ENCODE measurements at regions not wholly inside any gene's neighbourhood (a gene's known extent, or its start where the extent isn't known, plus 50 kb on each side); places are given as distances from the start of the nearest gene placed in this dataset.

DNA sequence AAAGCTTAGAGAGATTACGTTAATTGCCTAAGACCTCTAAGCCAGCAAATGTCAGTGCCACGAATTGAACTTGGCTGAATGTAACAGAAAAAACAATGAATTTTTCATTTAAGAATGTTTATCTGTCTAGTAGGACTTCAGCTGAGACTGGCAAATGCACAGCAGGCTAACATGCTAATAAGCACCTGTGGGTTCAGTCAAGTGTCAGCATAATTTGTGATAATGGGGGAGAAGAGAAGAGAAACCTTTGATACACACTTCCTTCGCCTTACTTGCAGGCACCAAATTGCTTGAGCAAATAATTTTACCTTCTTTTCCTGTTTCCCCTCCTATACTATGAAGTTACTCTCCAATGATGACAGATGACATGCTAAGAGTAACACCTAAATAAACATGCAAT, 1136.5 kb upstream of the SORCS1 start:
- no peak for DNase-seq

DNA sequence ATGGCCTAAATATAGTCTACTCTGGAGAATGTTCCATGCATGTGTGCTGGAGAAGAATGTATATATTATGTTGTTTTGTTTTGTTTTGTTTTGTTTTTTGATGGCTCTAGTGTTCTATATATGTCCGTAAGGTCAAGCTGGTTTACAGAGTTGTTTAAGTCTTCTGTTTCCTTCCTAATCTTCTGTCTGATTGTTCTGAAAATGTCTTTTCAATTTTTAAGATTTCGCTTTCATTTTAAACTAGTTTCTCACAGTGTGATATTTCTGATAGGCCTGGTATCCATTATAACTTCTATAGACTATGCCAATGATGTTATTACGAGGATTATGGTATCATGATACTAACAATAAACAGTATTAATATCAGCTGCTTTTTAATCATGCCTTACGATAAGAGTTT, 1126.3 kb upstream of the SORCS1 start:
- DNase-seq: no peak

DNA sequence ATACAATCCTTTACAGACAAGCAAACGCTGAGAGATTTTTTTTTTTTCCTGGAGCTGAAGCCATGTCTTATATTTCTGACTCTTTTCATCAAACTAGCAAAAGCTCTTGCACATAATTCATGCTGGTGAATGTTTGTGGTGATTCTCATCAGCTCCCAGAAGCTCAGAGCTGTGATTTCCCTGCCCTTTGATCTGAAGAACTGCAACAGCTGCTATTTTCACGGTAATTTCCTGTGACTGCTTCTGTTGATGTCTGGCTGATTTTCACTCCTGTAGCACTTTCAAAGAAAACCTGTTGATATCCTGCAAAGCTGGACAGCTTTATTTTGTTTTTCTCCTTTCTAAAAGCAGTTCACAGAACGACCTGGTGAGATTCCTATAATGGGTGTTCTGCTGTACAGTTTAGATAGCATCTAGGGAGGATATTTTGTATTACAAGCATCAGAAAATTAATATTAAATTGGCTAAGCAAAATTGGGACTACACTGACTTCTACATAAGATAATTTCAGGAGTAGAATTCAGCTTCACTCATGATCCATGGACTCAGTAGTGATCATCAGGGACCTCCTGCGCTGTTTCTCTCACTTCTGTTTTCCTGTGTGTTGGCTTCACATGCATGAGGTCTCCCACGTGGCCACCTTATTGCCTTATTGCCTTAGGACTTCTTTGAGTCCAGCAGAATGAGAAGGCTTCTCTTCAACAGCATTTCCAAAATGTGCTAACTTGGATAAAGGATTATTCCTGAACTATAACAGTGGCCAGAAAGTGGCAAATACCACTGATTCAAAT, 1111.6 kb upstream of the SORCS1 start:
- DNase-seq: no peak

DNA sequence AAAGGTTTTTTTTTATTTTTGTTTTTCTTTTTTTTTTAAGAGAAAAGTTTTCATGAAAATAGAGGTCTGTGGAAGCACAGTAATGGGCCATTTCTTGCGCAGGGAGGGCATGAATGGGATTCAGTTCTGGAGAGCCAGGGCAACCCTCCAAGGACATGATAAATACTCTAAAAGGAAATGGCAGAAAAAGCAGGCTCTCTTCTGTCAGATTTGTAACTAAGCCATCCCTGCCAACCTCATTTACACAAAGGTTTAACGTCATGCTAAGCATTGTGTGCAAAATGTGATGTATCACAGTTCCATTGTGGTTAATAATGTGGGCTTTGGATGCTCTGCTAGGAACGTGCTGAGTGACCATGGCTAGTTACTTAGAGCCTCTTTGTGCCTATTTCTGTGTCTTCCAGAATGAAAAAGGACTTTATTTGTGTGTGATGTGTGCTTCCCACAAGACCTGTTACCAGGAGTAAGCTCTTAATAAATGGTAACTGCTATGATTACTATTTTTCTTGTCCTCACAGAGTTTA, 1095.9 kb upstream of the SORCS1 start:
- no peak for DNase-seq

GRCh38 chr10:108254089-108254488, 1089.6 kb upstream of the SORCS1 start:
- DNase-seq: no peak

GRCh38 chr10:108252771-108253170, 1088.3 kb upstream of the SORCS1 start:
- no peak for DNase-seq

DNA sequence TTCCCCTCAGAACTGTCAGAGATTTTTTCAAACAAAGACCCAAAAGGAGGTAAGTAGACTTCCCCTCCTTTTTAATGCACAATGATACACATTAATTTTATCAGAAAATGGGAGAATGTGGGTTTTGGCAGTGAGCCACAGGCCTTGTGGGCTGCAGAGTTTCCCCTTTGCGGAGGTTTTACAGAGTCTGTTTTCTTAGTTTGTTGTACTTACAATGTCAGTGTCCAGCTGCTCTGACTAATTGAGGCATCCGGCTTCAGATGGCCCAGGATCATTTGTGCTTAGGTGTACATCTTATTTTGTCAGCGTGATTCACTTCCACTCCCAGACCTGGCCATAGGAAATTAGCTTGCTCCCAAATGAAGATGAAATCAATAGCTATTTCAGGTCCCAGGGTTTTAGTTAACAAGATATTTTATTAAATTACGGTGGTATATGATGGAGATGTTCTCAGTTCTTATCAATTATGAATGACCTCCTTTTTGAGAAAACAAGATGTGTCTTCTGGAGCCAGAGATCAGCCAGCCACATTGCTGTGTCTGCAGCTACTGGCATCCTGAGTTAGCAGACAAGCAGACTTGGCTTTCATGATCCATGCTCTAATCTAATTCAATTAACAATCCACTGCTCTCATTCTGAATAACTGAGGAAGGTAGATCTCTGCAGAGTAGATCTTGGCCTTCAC, 1086.6 kb upstream of the SORCS1 start:
- DNase-seq: no peak

GRCh38 chr10:108249940-108250339, 1085.4 kb upstream of the SORCS1 start:
- no peak for DNase-seq

DNA sequence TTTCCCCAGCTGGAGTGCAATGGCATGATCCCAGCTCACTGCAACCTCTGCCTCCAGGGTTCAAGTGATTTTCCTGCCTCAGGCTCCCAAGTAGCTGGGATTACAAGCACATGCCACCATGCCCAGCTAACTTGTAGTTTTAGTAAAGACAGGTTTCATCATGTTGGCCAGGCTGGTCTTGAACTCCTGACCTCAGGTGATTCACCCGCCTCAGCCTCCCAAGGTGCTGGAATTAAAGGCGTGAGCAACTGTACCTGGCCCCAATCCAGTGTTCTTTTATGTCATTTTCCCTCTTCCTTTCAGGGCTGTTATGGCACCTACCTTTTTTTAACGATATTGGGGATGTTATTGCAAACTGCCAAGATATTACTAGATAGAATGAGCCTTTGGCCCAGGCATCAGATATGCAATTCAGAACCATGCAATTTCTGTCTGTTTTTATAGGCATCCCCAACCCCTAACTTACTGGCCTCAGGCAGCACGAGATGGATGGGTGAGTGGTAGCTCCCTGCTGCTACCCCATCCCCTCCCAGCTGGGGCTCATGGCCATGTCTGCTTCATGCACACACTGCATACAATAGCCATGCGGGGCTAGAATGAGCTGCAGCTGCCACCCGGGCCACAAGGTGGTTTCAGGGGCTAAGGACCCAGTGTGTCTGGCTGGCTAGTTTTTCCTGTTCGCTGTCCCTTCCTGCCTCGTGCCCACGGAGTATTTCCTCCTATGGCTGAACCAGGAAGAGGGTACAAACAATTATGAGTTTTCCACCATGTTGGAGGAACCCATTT, 1080.1 kb upstream of the SORCS1 start:
- no peak for DNase-seq

GRCh38 chr10:108241166-108241565, 1076.7 kb upstream of the SORCS1 start:
- no peak for DNase-seq

- DNase-seq: no peak
Measured at GRCh38 chr10:108238261-108238660, 1073.8 kb upstream of the SORCS1 start.

- DNase-seq: no peak
Measured at GRCh38 chr10:108230478-108231170, 1066.1 kb upstream of the SORCS1 start.

GRCh38 chr10:108208732-108209131, 1044.2 kb upstream of the SORCS1 start:
- no peak for DNase-seq

DNA sequence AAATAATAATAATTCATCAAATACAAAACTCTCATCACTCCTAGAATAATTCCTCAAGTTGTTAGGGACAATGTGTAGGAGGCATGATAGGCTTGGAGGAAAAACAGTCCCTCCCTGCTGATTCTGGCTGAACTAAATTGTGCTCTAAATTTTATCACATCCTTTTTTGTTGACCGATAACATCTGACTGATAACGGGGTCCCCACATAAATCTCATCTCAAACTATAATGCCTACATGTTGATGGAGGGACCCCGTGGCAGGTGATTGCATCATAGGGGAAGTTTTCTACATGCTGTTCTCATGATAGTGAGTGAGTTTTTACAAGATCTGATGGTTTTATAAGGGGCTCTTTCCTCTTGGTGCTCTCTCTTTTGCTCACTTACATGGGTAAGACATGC, 1043.5 kb upstream of the SORCS1 start:
- no peak for DNase-seq

- peak; percentile 55 for DNase-seq
Measured at GRCh38 chr10:108204528-108205305, 1040.2 kb upstream of the SORCS1 start.

DNA sequence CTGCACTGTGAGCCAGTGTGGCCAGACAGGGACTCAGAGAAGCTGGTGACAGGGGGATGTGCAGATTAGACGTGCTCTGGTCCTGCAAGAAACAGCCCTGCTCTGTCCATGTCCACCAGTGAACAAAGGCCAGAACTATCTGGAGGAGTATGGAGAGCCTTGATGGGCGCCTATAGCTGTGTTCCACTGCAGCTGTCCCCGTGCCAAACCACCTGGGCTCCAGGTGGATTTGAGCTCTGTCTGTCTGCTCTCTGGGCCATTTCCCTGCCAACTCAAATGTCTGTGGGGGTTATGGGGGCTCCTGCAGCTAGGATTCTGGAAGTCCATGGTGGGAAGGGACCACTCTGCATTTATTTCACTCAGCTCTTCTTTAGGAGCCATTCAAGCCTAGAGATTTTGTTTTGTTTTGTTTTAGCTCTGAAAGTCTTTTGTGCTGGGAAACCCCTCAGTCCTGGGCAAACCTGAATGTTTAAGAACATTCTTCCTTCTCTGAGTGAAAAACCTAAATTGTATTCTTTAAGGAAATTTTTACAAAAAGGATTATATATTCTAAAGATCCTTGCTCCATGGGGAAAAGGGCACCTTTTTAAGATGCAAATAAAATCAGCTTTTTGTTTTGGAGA, 1039.5 kb upstream of the SORCS1 start:
- no peak for DNase-seq

GRCh38 chr10:108187408-108188012, 1023.0 kb upstream of the SORCS1 start:
- DNase-seq: peak; percentile 4

DNA sequence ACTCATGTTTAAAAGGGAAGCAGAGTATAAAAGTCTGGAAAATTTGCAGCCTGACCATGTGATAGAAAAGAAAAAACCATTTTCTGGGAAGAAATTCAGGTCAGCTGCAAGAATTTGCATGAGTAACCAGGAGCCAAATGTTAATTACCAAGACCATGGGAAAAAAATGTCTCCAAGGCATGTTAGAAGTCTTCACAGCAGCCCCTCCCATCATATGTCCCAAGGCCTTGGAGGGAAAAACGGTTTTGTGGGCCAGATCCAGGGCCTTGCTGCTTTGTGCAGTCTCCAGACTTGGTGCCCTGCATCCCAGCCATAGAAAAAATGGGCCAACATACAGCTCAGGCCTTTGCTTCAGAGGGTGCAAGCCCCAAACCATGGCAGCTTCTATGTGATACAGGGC, 1019.6 kb upstream of the SORCS1 start:
- DNase-seq: no peak

DNA sequence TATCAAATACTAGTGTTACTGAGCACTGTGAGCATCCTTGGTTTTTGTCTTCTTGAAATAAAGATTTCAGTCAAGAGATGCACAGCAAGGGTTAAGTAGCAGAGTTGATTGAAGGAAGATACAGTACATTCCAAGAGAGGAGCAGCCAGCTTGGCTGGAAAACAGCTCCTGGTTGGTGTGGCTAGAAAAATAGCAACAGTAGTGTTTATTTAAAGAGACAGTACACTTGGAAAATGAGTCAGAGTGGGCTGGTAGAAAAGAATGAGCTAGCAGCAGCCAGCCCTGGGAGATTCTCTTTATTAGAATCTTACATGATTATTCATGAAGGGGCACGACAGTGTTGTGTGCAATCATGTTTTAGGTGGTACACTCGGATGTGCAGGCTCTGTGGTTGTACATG, 1016.4 kb upstream of the SORCS1 start:
- DNase-seq: peak; percentile 69

GRCh38 chr10:108169846-108170245, 1005.3 kb upstream of the SORCS1 start:
- no peak for DNase-seq

GRCh38 chr10:108167766-108168165, 1003.3 kb upstream of the SORCS1 start:
- no peak for DNase-seq
